Suprapubic skin (tissue), 4 donors: ENCODE measurements at regions not wholly inside any gene's neighbourhood (a gene's known extent, or its start where the extent isn't known, plus 50 kb on each side); places are given as distances from the start of the nearest gene placed in this dataset.

ENCODE experiments used
- DNase-seq, 2 donors: peaks; one replicate each; pipeline ENCODE4 v3.0.0-alpha.2; 2019; ENCODE audit warnings: low spot score in 2 of 2
- H3K27ac ChIP-seq: fragments of 200-600 bp; sonication (generic); one replicate; pipeline ENCODE4 v1.5.1; 2019
- H3K27me3 ChIP-seq: fragments of 200-600 bp; sonication (generic); one replicate; pipeline ENCODE4 v1.5.1; 2019
- H3K36me3 ChIP-seq: fragments of 200-600 bp; sonication (generic); one replicate; pipeline ENCODE4 v1.5.1; 2019
- H3K4me1 ChIP-seq: fragments of 200-600 bp; sonication (generic); one replicate; pipeline ENCODE4 v1.5.1; 2019
- H3K4me3 ChIP-seq: fragments of 200-600 bp; sonication (generic); one replicate; pipeline ENCODE4 v1.5.1; 2019; ENCODE audit warnings: mild to moderate bottlenecking
- H3K9me3 ChIP-seq: fragments of 200-600 bp; sonication (generic); one replicate; pipeline ENCODE4 v1.5.1; 2019
- CTCF ChIP-seq, 2 donors: fragments of 200-600 bp in 1 of 2; fragments of 450-650 bp in 1 of 2; sonication (generic) in 1 of 2; IDR thresholded peaks; one replicate each; pipeline ENCODE4 v1.5.1; 2016 to 2019; ENCODE audit warnings: antibody characterized with exemption in 2 of 2, mild to moderate bottlenecking in 1 of 2, moderate library complexity in 1 of 2
- EP300 ChIP-seq: sonication (generic); formaldehyde crosslinking; IDR thresholded peaks from one replicate; pipeline ENCODE4 v1.6.1; 2017; ENCODE audit warnings: antibody characterized with exemption
- POLR2A ChIP-seq, 2 donors: fragments of 450-650 bp; IDR thresholded peaks; one replicate each; pipeline ENCODE4 v1.6.1; 2017; ENCODE audit warnings: antibody characterized with exemption in 2 of 2, mild to moderate bottlenecking in 2 of 2, moderate library complexity in 2 of 2
- POLR2AphosphoS5 ChIP-seq, 3 donors: sonication (generic); formaldehyde crosslinking; IDR thresholded peaks; one replicate each; pipeline ENCODE4 v1.6.1; 2017; ENCODE audit warnings: antibody characterized with exemption in 3 of 3
- WGBS: methylation state at CpG from one replicate; pipeline ENCODE4 v1.1.5; 2018; 5-methylcytosine and 5-hydroxymethylcytosine counted together

GRCh38 chr22:25487508-25487907, 77.0 kb upstream of the GRK3 start:
- Histone ChIP-seq H3K36me3 (peaks cover 5% of the 10 kb centered on the region), H3K27ac (no peak overlapping the region), H3K9me3 (no peaks in the 10 kb centered on the region), H3K4me3 (no peak overlapping the region), H3K27me3 (no peaks in the 10 kb centered on the region), H3K4me1 (peaks cover 13% of the 10 kb centered on the region)
- DNase-seq, result no peak
- TF ChIP-seq POLR2AphosphoS5 (IDR thresholded peaks at IDR 0.05), result no peak
- TF ChIP-seq CTCF (IDR thresholded peaks at IDR 0.05), result no peak
- TF ChIP-seq EP300, result no peak
- no peak for TF ChIP-seq POLR2A (IDR thresholded peaks at IDR 0.05)
- 92% methylated on average over 6 of the region's 6 CpGs for WGBS

GRCh38 chr22:25488244-25489020, 76.0 kb upstream of the GRK3 start:
- no peak for DNase-seq

GRCh38 chr22:25489947-25490346, 74.5 kb upstream of the GRK3 start:
- H3K36me3 ChIP-seq, result no peaks in the 10 kb centered on the region
- H3K27me3 ChIP-seq, result no peaks in the 10 kb centered on the region
- H3K27ac ChIP-seq, result no peak overlapping the region
- DNase-seq, result no peak
- no peaks in the 10 kb centered on the region for H3K9me3 ChIP-seq
- no peaks in the 10 kb centered on the region for H3K4me1 ChIP-seq
- 90% methylated on average over 1 of the region's 1 CpG for WGBS
- TF ChIP-seq CTCF (IDR thresholded peaks at IDR 0.05) (no peak), POLR2AphosphoS5 (IDR thresholded peaks at IDR 0.05) (no peak), POLR2A (IDR thresholded peaks at IDR 0.05) (no peak), EP300 (no peak)
- no peak overlapping the region for H3K4me3 ChIP-seq

More at GRCh38 chr22:25488244-25489020, 76.0 kb upstream of the GRK3 start:
- H3K27ac ChIP-seq, result no peak overlapping the region
- H3K4me1 ChIP-seq, result peaks cover 5% of the 10 kb centered on the region
- 37% methylated on average over 3 of the region's 3 CpGs for WGBS
- H3K27me3 ChIP-seq, result no peaks in the 10 kb centered on the region
- H3K36me3 ChIP-seq, result peaks cover 5% of the 10 kb centered on the region
- H3K9me3 ChIP-seq, result no peaks in the 10 kb centered on the region
- TF ChIP-seq EP300 (no peak), POLR2AphosphoS5 (IDR thresholded peaks at IDR 0.05) (no peak), POLR2A (IDR thresholded peaks at IDR 0.05) (no peak), CTCF (IDR thresholded peaks at IDR 0.05) (no peak)
- no peak overlapping the region for H3K4me3 ChIP-seq

GRCh38 chr22:25490896-25491295, 73.6 kb upstream of the GRK3 start:
- 90% methylated on average over 5 of the region's 5 CpGs for WGBS
- TF ChIP-seq POLR2AphosphoS5 (IDR thresholded peaks at IDR 0.05) (no peak), CTCF (IDR thresholded peaks at IDR 0.05) (no peak), POLR2A (IDR thresholded peaks at IDR 0.05) (no peak), EP300 (no peak)

GRCh38 chr22:25492162-25492561, 72.3 kb upstream of the GRK3 start:
- no peak overlapping the region for H3K4me3 ChIP-seq
- TF ChIP-seq POLR2AphosphoS5 (IDR thresholded peaks at IDR 0.05) (no peak), EP300 (no peak), POLR2A (IDR thresholded peaks at IDR 0.05) (no peak), CTCF (IDR thresholded peaks at IDR 0.05) (no peak)
- no peaks in the 10 kb centered on the region for H3K4me1 ChIP-seq
- no peak for DNase-seq
- H3K27ac ChIP-seq, result no peak overlapping the region
- no peaks in the 10 kb centered on the region for H3K27me3 ChIP-seq
- H3K9me3 ChIP-seq, result no peaks in the 10 kb centered on the region
- H3K36me3 ChIP-seq, result no peaks in the 10 kb centered on the region

More at GRCh38 chr22:25490896-25491295, 73.6 kb upstream of the GRK3 start:
- Histone ChIP-seq H3K9me3 (no peaks in the 10 kb centered on the region), H3K27me3 (no peaks in the 10 kb centered on the region), H3K4me1 (no peaks in the 10 kb centered on the region), H3K4me3 (no peak overlapping the region), H3K36me3 (no peaks in the 10 kb centered on the region), H3K27ac (no peak overlapping the region)
- DNase-seq, result no peak
